ENCODE measurements at regions not wholly inside any gene's neighbourhood (a gene's known extent, or its start where the extent isn't known, plus 50 kb on each side); places are given as distances from the start of the nearest gene placed in this dataset.
"Not testable (repeated sequence)": the region's sequence is repeated elsewhere in the genome, so short reads cannot be mapped to it uniquely, and the experiment has no call there.

DNA sequence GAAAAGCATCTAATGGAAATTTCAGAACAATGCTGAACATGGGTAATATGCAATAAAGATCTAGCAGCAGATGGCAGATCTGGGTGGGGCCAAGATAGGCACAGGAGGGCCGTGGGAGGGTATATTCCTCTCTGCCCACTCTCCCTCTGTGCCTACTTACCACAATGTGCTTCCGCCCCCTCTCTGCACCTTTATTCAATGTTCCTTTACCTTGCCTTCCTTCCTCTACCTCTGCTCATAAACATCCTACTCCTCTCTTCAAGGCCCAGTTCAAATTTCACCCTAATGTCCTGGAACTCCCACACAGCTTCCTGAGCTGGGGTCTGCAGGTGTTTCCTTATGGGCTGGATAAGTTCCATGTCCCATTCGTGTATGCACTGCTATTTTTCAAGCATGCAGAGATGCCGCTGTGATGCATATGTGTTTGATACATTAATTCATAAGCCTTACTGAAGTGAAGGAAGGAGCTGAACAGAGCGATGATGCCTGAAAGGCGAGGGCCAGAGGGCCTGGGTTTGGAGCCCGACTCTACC is 65.6 kb upstream of the EDEM3 start:
- no peak for DNase-seq (ENCODE audit: low read depth)

DNA sequence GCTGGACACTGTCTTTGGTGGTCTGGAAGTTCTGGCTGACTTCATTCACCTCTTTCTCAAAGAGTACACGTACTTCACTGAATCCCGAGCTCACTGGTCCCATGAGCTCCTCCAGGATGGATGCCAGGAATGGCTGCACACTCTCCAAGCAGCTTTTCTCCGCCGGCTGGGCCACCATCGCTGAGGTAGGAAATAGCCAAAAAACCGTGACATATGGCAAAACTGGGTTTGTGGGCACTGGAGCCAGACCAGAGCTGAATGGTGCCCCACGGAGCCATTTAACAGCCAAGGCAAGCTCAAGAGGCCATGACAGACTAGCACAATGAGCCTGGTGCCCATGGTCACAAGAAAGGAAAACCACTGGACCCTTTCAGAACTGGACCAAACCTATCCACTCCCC is 64.0 kb upstream of the EDEM3 start:
- DNase-seq (ENCODE audit: low read depth), result no peak

DNA sequence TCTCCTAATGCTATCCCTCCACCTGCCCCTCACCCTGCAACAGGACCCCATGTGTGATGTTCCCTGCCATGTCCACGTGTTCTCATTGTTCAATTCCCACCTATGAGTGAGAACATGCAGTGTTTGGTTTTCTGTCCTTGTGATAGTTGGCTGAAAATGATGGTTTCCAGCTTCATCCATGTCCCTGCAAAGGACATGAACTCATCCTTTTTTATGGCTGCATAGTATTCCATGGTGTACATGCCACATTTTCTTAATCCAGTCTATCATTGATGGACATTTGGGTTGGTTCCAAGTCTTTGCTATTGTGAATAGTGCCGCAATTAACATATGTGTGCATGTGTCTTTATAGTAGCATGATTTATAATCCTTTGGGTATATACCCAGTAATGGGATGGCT is 62.3 kb upstream of the EDEM3 start:
- DNase-seq (ENCODE audit: low read depth), result not testable (repeated sequence)

DNA sequence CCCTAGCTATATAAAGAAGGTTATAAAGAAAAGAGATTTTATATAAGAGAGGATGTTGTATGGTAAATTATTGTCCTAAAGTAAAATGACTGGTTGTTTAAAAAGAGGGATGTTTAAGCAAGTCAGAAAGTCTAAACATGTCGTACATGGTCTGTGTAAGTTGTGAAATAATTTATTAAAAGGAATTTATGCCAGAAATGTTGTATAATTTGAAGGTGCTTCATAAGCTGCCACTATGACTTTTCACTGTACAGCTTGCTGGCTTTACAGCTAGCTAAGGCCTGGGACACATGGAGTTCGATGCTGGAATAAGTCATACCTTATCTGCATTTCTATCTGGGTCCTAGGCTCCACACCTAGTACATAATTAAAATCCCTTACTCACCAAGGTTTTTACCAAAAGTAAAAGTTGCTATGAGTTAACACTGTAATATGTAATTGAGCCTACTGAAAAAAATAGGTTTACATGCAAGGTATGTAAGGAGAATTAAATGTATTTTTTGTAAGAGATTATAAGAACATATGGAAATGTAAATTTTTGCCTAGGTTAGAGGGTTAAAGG is 59.0 kb upstream of the EDEM3 start:
- no peak for DNase-seq (ENCODE audit: low read depth)

DNA sequence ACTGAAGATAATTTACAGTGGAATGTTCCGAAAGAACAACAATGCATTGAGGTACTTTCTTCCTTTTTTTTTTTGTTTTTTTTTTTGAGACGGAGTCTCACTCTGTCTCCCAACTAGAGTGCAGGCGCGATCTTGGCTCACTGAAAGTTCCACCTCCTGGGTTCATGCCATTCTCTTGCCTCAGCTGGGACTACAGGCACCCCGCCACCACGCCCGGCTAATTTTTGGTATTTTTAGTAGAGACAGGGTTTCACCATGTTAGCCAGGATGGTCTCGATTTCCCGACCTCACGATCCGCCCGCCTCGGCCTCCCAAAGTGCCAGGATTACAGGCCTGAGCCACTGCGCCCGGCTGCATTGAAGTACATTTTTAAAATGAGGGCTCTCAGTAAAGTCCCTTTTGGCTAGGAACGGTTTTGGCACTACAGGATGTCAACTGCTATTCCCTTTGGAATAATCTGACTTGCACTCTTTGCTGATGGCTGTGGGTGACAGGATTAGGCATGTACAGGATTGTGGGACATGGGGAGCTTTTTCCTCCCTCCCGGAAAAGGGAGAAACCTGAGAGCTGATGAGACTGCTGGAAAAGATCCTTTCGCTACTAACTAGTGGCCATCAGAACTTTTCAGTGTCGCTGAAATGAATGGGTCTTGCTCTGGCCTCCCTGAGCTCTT is 56.9 kb upstream of the EDEM3 start:
- no peak for DNase-seq (ENCODE audit: low read depth)

DNA sequence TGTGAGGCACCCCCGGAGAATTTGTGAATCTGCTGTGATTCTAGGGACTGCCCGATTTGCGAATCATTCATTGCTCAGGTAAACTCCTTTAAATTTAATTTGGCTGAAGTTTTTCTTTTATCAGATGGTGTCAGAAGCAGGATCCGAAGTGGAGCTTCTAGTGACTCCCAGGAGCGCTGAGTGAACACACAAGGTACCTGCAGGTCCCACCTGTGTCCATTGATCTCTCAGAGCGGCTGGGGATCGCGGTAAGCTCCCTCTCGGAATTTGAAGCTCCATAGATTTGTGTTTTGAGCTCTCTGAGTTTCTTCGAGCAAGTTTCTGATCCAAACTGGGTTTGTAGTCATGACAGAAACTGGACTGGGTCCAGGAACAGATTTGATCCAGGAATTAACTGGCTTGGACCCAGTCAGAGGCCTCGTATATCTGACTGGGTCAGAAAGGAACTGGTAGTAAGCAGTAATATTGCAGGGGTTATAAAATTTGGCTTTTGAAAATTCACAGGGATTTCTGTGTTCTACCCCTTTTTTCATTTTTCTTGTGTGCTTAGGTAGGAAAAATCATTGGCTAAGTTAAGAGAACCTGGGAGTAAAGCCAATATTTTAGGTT is 56.2 kb upstream of the EDEM3 start:
- DNase-seq (ENCODE audit: low read depth), result no peak

DNA sequence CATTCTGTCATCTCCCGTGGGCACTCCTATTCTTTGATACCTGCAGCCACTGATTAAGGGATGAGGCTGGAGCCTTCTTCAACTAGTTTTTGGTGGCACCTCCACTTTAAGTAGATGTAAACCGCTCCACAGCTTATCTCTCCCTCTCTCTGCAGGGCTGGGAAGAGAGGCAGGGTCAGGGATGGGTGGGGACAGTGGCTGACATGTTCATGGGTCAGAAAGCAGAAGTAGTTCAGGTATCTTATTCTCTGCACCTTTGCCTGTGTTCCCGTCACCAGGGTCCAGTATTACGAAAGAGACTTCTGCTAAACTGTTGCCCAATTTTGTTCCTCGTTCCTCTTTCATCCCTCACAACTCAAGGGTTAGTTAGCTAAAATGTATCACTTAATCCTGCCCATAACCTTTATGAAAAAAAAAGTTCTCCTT is 51.7 kb upstream of the EDEM3 start:
- DNase-seq (ENCODE audit: low read depth), result no peak

DNA sequence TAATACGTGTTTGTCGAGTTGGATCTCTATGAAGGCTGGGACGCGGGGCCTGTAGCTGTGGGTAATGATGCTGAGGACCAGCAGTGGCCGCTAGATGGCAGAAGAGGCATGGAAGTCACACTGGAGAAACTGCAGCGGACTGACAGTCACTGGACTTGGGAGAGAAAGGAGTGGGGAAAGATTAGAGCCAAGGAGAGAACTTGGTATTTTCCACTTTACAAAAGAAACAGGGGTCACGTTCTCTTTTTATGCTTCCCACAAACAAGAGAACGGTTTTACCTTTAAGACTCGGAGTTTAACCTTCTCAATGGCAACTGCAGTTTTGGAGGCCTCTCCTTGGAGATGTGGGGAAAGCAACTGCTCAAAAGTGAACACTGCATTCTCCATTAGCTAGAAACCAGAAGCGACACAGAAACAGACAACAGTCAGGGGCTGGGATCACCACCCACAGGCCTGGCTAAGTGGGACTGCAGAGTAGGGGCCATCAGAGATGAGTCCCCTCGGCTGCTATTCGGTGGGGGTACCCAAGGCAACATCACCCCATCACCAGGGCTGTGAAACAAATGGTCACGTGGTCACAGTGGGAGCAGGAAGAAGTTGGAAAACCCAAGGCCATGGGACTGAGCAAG is 51.1 kb upstream of the EDEM3 start:
- DNase-seq (ENCODE audit: low read depth), result no peak
